ENCODE measurements at regions not wholly inside any gene's neighbourhood (a gene's known extent, or its start where the extent isn't known, plus 50 kb on each side); places are given as distances from the start of the nearest gene placed in this dataset.

DNA sequence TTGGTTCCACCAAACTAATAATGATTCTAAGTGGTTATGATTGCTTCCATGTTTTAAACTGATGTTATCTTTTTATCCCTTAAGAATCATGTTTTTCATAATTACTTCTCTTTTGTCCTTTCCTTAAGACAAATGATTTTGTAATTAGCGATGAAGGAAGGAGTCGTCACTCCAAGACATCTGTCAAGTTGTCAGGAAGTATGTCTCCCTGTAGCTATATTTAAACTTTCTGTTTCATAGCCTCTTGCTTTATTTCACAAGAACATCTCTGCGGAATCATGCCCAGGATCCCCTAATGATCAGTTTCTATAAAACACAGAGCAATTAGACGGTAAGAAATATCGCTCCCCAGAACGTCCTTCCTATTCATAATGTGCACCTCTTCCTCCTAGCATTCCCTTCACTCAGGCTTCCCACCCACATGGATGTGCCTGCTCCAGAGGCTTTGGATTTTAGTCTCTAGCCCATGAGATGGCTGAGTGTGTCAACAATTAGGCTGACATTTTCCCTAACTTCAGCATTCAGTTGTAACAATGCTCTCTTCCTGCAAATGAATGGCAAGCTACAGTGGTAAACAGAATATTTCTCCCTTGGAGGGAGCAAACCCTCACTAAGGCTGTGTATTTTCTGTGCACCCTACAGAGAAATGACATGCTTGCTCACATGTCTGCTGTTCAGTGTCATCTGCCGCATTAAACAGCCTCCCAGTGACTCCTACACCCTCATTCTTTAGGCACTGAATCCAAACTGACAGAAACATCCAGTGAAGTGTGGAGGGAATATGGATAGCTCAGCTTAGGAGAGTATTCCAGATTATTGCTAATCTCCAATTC, 879.6 kb upstream of the CELF4 start:
- Histone ChIP-seq H2AFZ (ENCODE audit: low read depth, low read length) (no peak overlapping the region), H3K4me1 (ENCODE audit: control insufficient read depth, extremely low read depth, insufficient read depth, low read length) (no peaks in the 10 kb centered on the region), H3K9ac (replicated peaks; ENCODE audit: extremely low read depth, insufficient read depth, low read length) (no peak overlapping the region), H3K9me1 (replicated peaks; ENCODE audit: control insufficient read depth, extremely low read depth, insufficient read depth, low read length) (no peaks in the 10 kb centered on the region), H3K36me3 (ENCODE audit: control insufficient read depth in 2 of 2, extremely low read depth in 1 of 2, insufficient read depth in 2 of 2, low read length in 2 of 2) (no peaks in the 10 kb centered on the region), H3K4me2 (ENCODE audit: insufficient read depth, low read length) (no peak overlapping the region), H4K20me1 (replicated peaks; ENCODE audit: control insufficient read depth, extremely low read depth, insufficient read depth, low read length) (no peaks in the 10 kb centered on the region), H3K27me3 (ENCODE audit: control insufficient read depth in 2 of 2, insufficient read depth in 2 of 2, low read length in 2 of 2) (no peaks in the 10 kb centered on the region), H3K27ac (ENCODE audit: insufficient read depth, low read depth, low read length) (no peak overlapping the region), H3K9me3 (replicated peaks; ENCODE audit: control insufficient read depth, insufficient read depth, low read length) (peaks cover 6% of the 10 kb centered on the region), H3K79me2 (ENCODE audit: control insufficient read depth, insufficient read depth, low read length) (no peaks in the 10 kb centered on the region), H3K4me3 (replicated peaks in 1 of 3; ENCODE audit: insufficient read depth in 1 of 3, low read depth in 1 of 3, low read length in 3 of 3) (no peak overlapping the region)
- ChIA-PET POLR2A (no interaction called here), CTCF (no interaction called here)
- FAIRE-seq (no peak), DNase-seq (ENCODE audit: low read depth, low spot score) (no peak)
- intact Hi-C loops (cut with micrococcal nuclease): no loop called here
- no TSS peak for BruUV-seq (replicated peaks)
- dilution Hi-C loops (cut with MboI; ENCODE audit: extremely low pct_ligation_motif_present, low sequenced_read_pairs): no loop called here
- TF ChIP-seq JUN (IDR thresholded peaks at IDR 0.05; ENCODE audit: borderline replicate concordance, insufficient read depth, insufficient read length, low read depth) (no peak), EZH2 (IDR thresholded peaks at IDR 0.05; ENCODE audit: borderline replicate concordance, low read depth, low read length, severe bottlenecking) (no peak)

DNA sequence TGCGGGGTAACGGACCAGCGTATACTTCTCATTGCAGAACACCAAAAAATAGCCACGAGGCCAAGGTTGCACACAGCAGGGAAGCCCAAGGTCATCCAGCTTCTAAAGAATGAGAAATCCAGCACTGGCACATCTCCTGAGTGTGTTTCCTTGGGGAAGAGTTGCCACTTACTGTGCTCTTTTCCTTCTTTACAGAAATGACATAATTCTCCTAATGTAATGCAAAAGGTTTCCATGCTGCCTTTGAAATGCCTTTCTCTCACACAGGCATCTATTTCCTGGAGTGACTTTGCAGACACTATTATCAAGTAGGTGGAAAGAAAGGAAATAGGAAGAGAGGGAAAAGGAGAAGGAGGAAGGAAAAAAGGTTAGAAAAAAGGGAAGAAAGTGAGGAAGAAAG, 862.1 kb upstream of the CELF4 start:
- Histone ChIP-seq H3K27me3 (ENCODE audit: control insufficient read depth in 2 of 2, insufficient read depth in 2 of 2, low read length in 2 of 2) (no peaks in the 10 kb centered on the region), H3K9me1 (replicated peaks; ENCODE audit: control insufficient read depth, extremely low read depth, insufficient read depth, low read length) (no peaks in the 10 kb centered on the region), H3K4me3 (replicated peaks in 1 of 3; ENCODE audit: insufficient read depth in 1 of 3, low read depth in 1 of 3, low read length in 3 of 3) (no peak overlapping the region), H4K20me1 (replicated peaks; ENCODE audit: control insufficient read depth, extremely low read depth, insufficient read depth, low read length) (no peaks in the 10 kb centered on the region), H3K9me3 (replicated peaks; ENCODE audit: control insufficient read depth, insufficient read depth, low read length) (peaks cover 5% of the 10 kb centered on the region), H3K9ac (replicated peaks; ENCODE audit: extremely low read depth, insufficient read depth, low read length) (no peak overlapping the region), H3K27ac (ENCODE audit: insufficient read depth, low read depth, low read length) (no peak overlapping the region), H3K79me2 (ENCODE audit: control insufficient read depth, insufficient read depth, low read length) (no peaks in the 10 kb centered on the region), H3K4me2 (ENCODE audit: insufficient read depth, low read length) (no peak overlapping the region), H3K4me1 (ENCODE audit: control insufficient read depth, extremely low read depth, insufficient read depth, low read length) (no peaks in the 10 kb centered on the region), H2AFZ (ENCODE audit: low read depth, low read length) (no peak overlapping the region), H3K36me3 (ENCODE audit: control insufficient read depth in 2 of 2, extremely low read depth in 1 of 2, insufficient read depth in 2 of 2, low read length in 2 of 2) (no peaks in the 10 kb centered on the region)
- no TSS peak for BruUV-seq (replicated peaks)
- intact Hi-C loops (cut with micrococcal nuclease) (no loop called here), dilution Hi-C loops (cut with MboI; ENCODE audit: extremely low pct_ligation_motif_present, low sequenced_read_pairs) (no loop called here)
- DNase-seq (ENCODE audit: low read depth, low spot score) (no peak), FAIRE-seq (no peak)
- ChIA-PET CTCF (no interaction called here), POLR2A (no interaction called here)
- no peak for TF ChIP-seq POLR2AphosphoS5 (IDR thresholded peaks at IDR 0.05; ENCODE audit: insufficient read depth, low read depth, low read length)
- TF ChIP-seq, protein P1, sequence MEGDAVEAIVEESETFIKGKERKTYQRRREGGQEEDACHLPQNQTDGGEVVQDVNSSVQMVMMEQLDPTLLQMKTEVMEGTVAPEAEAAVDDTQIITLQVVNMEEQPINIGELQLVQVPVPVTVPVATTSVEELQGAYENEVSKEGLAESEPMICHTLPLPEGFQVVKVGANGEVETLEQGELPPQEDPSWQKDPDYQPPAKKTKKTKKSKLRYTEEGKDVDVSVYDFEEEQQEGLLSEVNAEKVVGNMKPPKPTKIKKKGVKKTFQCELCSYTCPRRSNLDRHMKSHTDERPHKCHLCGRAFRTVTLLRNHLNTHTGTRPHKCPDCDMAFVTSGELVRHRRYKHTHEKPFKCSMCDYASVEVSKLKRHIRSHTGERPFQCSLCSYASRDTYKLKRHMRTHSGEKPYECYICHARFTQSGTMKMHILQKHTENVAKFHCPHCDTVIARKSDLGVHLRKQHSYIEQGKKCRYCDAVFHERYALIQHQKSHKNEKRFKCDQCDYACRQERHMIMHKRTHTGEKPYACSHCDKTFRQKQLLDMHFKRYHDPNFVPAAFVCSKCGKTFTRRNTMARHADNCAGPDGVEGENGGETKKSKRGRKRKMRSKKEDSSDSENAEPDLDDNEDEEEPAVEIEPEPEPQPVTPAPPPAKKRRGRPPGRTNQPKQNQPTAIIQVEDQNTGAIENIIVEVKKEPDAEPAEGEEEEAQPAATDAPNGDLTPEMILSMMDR (IDR thresholded peaks at IDR 0.05; ENCODE audit: extremely low read depth in 1 of 2, insufficient read depth in 1 of 2, low read depth in 1 of 2, low read length in 2 of 2): no peak
- no peak for TF ChIP-seq JUN (IDR thresholded peaks at IDR 0.05; ENCODE audit: borderline replicate concordance, insufficient read depth, insufficient read length, low read depth)
- no peak for TF ChIP-seq POLR2A (IDR thresholded peaks at IDR 0.05; ENCODE audit: low read depth, low read length)
- TF ChIP-seq EZH2 (IDR thresholded peaks at IDR 0.05; ENCODE audit: borderline replicate concordance, low read depth, low read length, severe bottlenecking): no peak
- TF ChIP-seq, protein P2, sequence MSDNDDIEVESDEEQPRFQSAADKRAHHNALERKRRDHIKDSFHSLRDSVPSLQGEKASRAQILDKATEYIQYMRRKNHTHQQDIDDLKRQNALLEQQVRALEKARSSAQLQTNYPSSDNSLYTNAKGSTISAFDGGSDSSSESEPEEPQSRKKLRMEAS (IDR thresholded peaks at IDR 0.05; ENCODE audit: insufficient read depth, insufficient read length): no peak
- TF ChIP-seq GATA2 (IDR thresholded peaks at IDR 0.05; ENCODE audit: insufficient read depth, insufficient read length, low read depth, low read length): no peak
- no peak for TF ChIP-seq MYC (IDR thresholded peaks at IDR 0.05; ENCODE audit: low read depth, low read length)
- no peak for TF ChIP-seq FOS (IDR thresholded peaks at IDR 0.05; ENCODE audit: borderline replicate concordance, insufficient read depth, low read length)

Data from endothelial cell of umbilical vein (primary cell).